GM23338 (cell line): ENCODE measurements at regions not wholly inside any gene's neighbourhood (a gene's known extent, or its start where the extent isn't known, plus 50 kb on each side); places are given as distances from the start of the nearest gene placed in this dataset.

Experiments
- ATAC-seq: fragments of 200-7000 bp; cut with Tn5 transposase; 3 replicates; pipeline ENCODE4 v1.9.1; 2020
- DNase-seq: peaks from one replicate; pipeline ENCODE4 v3.0.0-alpha.2; 2015; ENCODE audit warnings: low spot score
- H2AFZ ChIP-seq: fragments of 200-600 bp; sonication (generic); 2 replicates; pipeline ENCODE4 v1.8.0; 2016; ENCODE audit warnings: antibody characterized with exemption, mild to moderate bottlenecking, moderate library complexity
- H3F3A ChIP-seq: fragments of 200-600 bp; sonication (generic); replicated peaks from 2 replicates; pipeline ENCODE4 v1.8.0; 2017; ENCODE audit warnings: antibody characterized with exemption, mixed run types, low read depth
- H3K27ac ChIP-seq: fragments of 200-600 bp; sonication (generic); 2 replicates; pipeline ENCODE4 v1.6.1; 2016; ENCODE audit warnings: low read depth
- H3K27me3 ChIP-seq: fragments of 200-600 bp; sonication (generic); 2 replicates; pipeline ENCODE4 v1.8.0; 2016; ENCODE audit warnings: mild to moderate bottlenecking, mixed run types, moderate library complexity; ENCODE audit not compliant: insufficient read depth
- H3K36me3 ChIP-seq: fragments of 200-600 bp; sonication (generic); 2 replicates; pipeline ENCODE4 v1.8.0; 2016; ENCODE audit warnings: mild to moderate bottlenecking; ENCODE audit not compliant: insufficient read depth
- H3K4me1 ChIP-seq: fragments of 200-600 bp; sonication (generic); 2 replicates; pipeline ENCODE4 v1.8.0; 2016; ENCODE audit warnings: mild to moderate bottlenecking, moderate library complexity; ENCODE audit not compliant: insufficient read depth
- H3K4me2 ChIP-seq: fragments of 200-600 bp; sonication (generic); 2 replicates; pipeline ENCODE4 v1.7.1; 2017; ENCODE audit warnings: mixed run types
- H3K4me3 ChIP-seq: fragments of 200-600 bp; sonication (generic); 2 replicates; pipeline ENCODE4 v1.6.1; 2016; ENCODE audit warnings: mixed run types
- H3K79me2 ChIP-seq: fragments of 200-600 bp; sonication (generic); replicated peaks from 2 replicates; pipeline ENCODE4 v1.8.0; 2017; ENCODE audit warnings: mild to moderate bottlenecking; ENCODE audit not compliant: insufficient read depth
- H3K9me2 ChIP-seq: fragments of 200-600 bp; sonication (generic); 2 replicates; pipeline ENCODE4 v1.8.0; 2017; ENCODE audit not compliant: insufficient read depth
- H4K20me1 ChIP-seq: fragments of 200-600 bp; sonication (generic); replicated peaks from 2 replicates; pipeline ENCODE4 v1.8.0; 2017; ENCODE audit warnings: mild to moderate bottlenecking; ENCODE audit not compliant: insufficient read depth
- H3K27ac Mint-ChIP-seq: 2 replicates; pipeline ENCODE4 v1.8.0; 2020; ENCODE audit warnings: inconsistent platforms, mild to moderate bottlenecking, moderate library complexity, mixed read lengths
- H3K27me3 Mint-ChIP-seq: 3 replicates; pipeline ENCODE4 v1.8.0; 2022; ENCODE audit warnings: low read depth, mild to moderate bottlenecking, moderate library complexity, mixed read lengths, inconsistent platforms; ENCODE audit not compliant: insufficient read depth, poor library complexity
- H3K36me3 Mint-ChIP-seq: 3 replicates; pipeline ENCODE4 v1.8.0; 2021; ENCODE audit warnings: low read depth, mild to moderate bottlenecking, inconsistent platforms, moderate library complexity, mixed read lengths
- H3K4me1 Mint-ChIP-seq: 3 replicates; pipeline ENCODE4 v1.8.0; 2020; ENCODE audit warnings: mild to moderate bottlenecking, inconsistent platforms, mixed read lengths
- H3K4me3 Mint-ChIP-seq: 3 replicates; pipeline ENCODE4 v1.8.0; 2021; ENCODE audit warnings: moderate library complexity, mild to moderate bottlenecking, inconsistent platforms, mixed read lengths
- H3K9me3 Mint-ChIP-seq: 3 replicates; pipeline ENCODE4 v1.8.0; 2020; ENCODE audit warnings: moderate library complexity, mild to moderate bottlenecking, inconsistent platforms, mixed read lengths
- CREB1 ChIP-seq: fragments of 250-450 bp; sonication (Bioruptor Pico); IDR thresholded peaks from 2 replicates; pipeline ENCODE4 v1.5.0; 2020; ENCODE audit warnings: low read depth, mild to moderate bottlenecking, moderate library complexity
- EZH2 ChIP-seq: fragments of 200-600 bp; sonication (generic); IDR thresholded peaks from one replicate; pipeline ENCODE4 v1.8.0; 2017; ENCODE audit warnings: antibody characterized with exemption, mild to moderate bottlenecking, low read depth; ENCODE audit not compliant: unreplicated experiment
- EZH2phosphoT487 ChIP-seq: fragments of 200-600 bp; sonication (generic); IDR thresholded peaks from one replicate; pipeline ENCODE4 v1.8.1; 2018; ENCODE audit warnings: antibody characterized with exemption; ENCODE audit not compliant: unreplicated experiment
- JUNB ChIP-seq: IDR thresholded peaks from one replicate; pipeline ENCODE4 v1.6.1; 2016; ENCODE audit warnings: antibody characterized with exemption; ENCODE audit not compliant: unreplicated experiment
- NANOG ChIP-seq: IDR thresholded peaks from 2 replicates; pipeline ENCODE4 v1.6.1; 2016; ENCODE audit warnings: antibody characterized with exemption, borderline replicate concordance
- POLR2AphosphoS5 ChIP-seq: IDR thresholded peaks from 2 replicates; pipeline ENCODE4 v1.6.1; 2016; ENCODE audit warnings: antibody characterized with exemption, low read depth
- REST ChIP-seq: IDR thresholded peaks from one replicate; pipeline ENCODE4 v1.6.1; 2018; ENCODE audit warnings: antibody characterized with exemption; ENCODE audit not compliant: unreplicated experiment
- STAT1 ChIP-seq: IDR thresholded peaks from one replicate; pipeline ENCODE4 v1.6.1; 2016; ENCODE audit warnings: antibody characterized with exemption; ENCODE audit not compliant: unreplicated experiment
- ZNF114 ChIP-seq: fragments of 250-450 bp; sonication (Bioruptor Pico); IDR thresholded peaks from 2 replicates; pipeline ENCODE4 v1.5.0; 2020; ENCODE audit warnings: mild to moderate bottlenecking, moderate library complexity
- ZNF331 ChIP-seq: fragments of 250-450 bp; sonication (Bioruptor Pico); IDR thresholded peaks from 2 replicates; pipeline ENCODE4 v1.5.0; 2020; ENCODE audit warnings: low read depth, mild to moderate bottlenecking, moderate library complexity
- ZNF462 ChIP-seq: fragments of 250-450 bp; sonication (Bioruptor Pico); IDR thresholded peaks from 2 replicates; pipeline ENCODE4 v1.5.0; 2020; ENCODE audit warnings: mild to moderate bottlenecking, moderate library complexity
- TF ChIP-seq, protein P1 (sequence below): IDR thresholded peaks from 2 replicates; pipeline ENCODE4 v1.6.1; 2016; ENCODE audit warnings: antibody characterized with exemption
- TF ChIP-seq, protein P2 (sequence below), 2 experiments: fragments of 200-600 bp in 1 of 2; sonication (generic) in 1 of 2; conservative IDR thresholded peaks; 2 replicates each; pipeline versions ENCODE4 v1.5.1 to v1.6.1; 2016 to 2017; ENCODE audit warnings: antibody characterized with exemption in 2 of 2, low read depth in 2 of 2, mild to moderate bottlenecking in 2 of 2, moderate library complexity in 1 of 2

- DNase-seq (no peak), ATAC-seq (no peak)
- H3K4me1 ChIP-seq = peaks cover 11% of the 10 kb centered on the region; the same call in 1 of the 2 replicates
- Mint-ChIP-seq H3K9me3 (peaks cover 91% of the 10 kb centered on the region), H3K27ac (no peak overlapping the region), H3K4me1 (no peaks in the 10 kb centered on the region), H3K36me3 (peaks cover 37% of the 10 kb centered on the region), H3K27me3 (peaks cover 2% of the 10 kb centered on the region), H3K4me3 (no peak overlapping the region)
- no peak overlapping the region for H3K4me2 ChIP-seq
- H4K20me1 ChIP-seq = no peaks in the 10 kb centered on the region
- H3F3A ChIP-seq = no peaks in the 10 kb centered on the region
- no peaks in the 10 kb centered on the region for H3K27me3 ChIP-seq
- no peak overlapping the region for H3K4me3 ChIP-seq
- no peaks in the 10 kb centered on the region for H3K9me2 ChIP-seq
- H3K36me3 ChIP-seq = no peaks in the 10 kb centered on the region
- 0 out of 2 replicates have a peak overlapping the region, but pooled peaks have one; percentile 35 for H2AFZ ChIP-seq
- H3K79me2 ChIP-seq = no peaks in the 10 kb centered on the region
- no peak overlapping the region for H3K27ac ChIP-seq
- TF ChIP-seq CREB1 (CRISPR knock-in tag) (no peak), ZNF114 (CRISPR knock-in tag) (no peak), EZH2phosphoT487 (no peak), REST (no peak), EZH2 (no peak), JUNB (no peak), POLR2AphosphoS5 (no peak), STAT1 (no peak), ZNF331 (CRISPR knock-in tag) (no peak), NANOG (no peak), ZNF462 (CRISPR knock-in tag) (no peak)
- TF ChIP-seq, protein P1, sequence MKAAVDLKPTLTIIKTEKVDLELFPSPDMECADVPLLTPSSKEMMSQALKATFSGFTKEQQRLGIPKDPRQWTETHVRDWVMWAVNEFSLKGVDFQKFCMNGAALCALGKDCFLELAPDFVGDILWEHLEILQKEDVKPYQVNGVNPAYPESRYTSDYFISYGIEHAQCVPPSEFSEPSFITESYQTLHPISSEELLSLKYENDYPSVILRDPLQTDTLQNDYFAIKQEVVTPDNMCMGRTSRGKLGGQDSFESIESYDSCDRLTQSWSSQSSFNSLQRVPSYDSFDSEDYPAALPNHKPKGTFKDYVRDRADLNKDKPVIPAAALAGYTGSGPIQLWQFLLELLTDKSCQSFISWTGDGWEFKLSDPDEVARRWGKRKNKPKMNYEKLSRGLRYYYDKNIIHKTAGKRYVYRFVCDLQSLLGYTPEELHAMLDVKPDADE = no peak
- TF ChIP-seq, protein P2, sequence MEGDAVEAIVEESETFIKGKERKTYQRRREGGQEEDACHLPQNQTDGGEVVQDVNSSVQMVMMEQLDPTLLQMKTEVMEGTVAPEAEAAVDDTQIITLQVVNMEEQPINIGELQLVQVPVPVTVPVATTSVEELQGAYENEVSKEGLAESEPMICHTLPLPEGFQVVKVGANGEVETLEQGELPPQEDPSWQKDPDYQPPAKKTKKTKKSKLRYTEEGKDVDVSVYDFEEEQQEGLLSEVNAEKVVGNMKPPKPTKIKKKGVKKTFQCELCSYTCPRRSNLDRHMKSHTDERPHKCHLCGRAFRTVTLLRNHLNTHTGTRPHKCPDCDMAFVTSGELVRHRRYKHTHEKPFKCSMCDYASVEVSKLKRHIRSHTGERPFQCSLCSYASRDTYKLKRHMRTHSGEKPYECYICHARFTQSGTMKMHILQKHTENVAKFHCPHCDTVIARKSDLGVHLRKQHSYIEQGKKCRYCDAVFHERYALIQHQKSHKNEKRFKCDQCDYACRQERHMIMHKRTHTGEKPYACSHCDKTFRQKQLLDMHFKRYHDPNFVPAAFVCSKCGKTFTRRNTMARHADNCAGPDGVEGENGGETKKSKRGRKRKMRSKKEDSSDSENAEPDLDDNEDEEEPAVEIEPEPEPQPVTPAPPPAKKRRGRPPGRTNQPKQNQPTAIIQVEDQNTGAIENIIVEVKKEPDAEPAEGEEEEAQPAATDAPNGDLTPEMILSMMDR (conservative IDR thresholded peaks at IDR 0.05; ENCODE audit: low read depth in 2 of 2) = no peak
These were observed 126.9 kb upstream of the CHL1 start for GRCh38 chr3:69690-70089.
